WTC11 (cell line): ENCODE measurements at regions not wholly inside any gene's neighbourhood (a gene's known extent, or its start where the extent isn't known, plus 50 kb on each side); places are given as distances from the start of the nearest gene placed in this dataset.

Experiments
- ATF3 ChIP-seq: sonication (generic); formaldehyde crosslinking; conservative IDR thresholded peaks from 2 replicates; pipeline ENCODE4 v1.8.1; 2022; ENCODE audit warnings: mild to moderate bottlenecking, missing genetic modification reagents
- CTCF ChIP-seq: fragments of 200-600 bp; IDR thresholded peaks from 2 replicates; pipeline ENCODE4 v1.8.0; 2022; ENCODE audit warnings: antibody characterized with exemption
- E2F1 ChIP-seq: sonication (generic); formaldehyde crosslinking; IDR thresholded peaks from 2 replicates; pipeline ENCODE4 v1.8.0; 2022; ENCODE audit warnings: mild to moderate bottlenecking, missing genetic modification reagents
- E2F4 ChIP-seq: sonication (generic); formaldehyde crosslinking; IDR thresholded peaks from 2 replicates; pipeline ENCODE4 v1.8.1; 2022; ENCODE audit warnings: low read depth, mild to moderate bottlenecking, moderate library complexity, missing genetic modification reagents, borderline replicate concordance
- E2F5 ChIP-seq: sonication (generic); formaldehyde crosslinking; IDR thresholded peaks from 2 replicates; pipeline ENCODE4 v1.8.1; 2022; ENCODE audit warnings: mild to moderate bottlenecking, moderate library complexity, missing genetic modification reagents
- ESRRA ChIP-seq: sonication (generic); formaldehyde crosslinking; IDR thresholded peaks from 2 replicates; pipeline ENCODE4 v1.8.1; 2022; ENCODE audit warnings: mild to moderate bottlenecking, missing genetic modification reagents, borderline replicate concordance
- FOXK1 ChIP-seq: sonication (generic); formaldehyde crosslinking; IDR thresholded peaks from 2 replicates; pipeline ENCODE4 v1.8.0; 2022; ENCODE audit warnings: mild to moderate bottlenecking, moderate library complexity, missing genetic modification reagents
- JUN ChIP-seq: sonication (generic); formaldehyde crosslinking; IDR thresholded peaks from 2 replicates; pipeline ENCODE4 v1.8.0; 2023; ENCODE audit warnings: mild to moderate bottlenecking, missing genetic modification reagents
- MYBL2 ChIP-seq: sonication (generic); formaldehyde crosslinking; IDR thresholded peaks from 2 replicates; pipeline ENCODE4 v1.8.1; 2023; ENCODE audit warnings: mild to moderate bottlenecking, moderate library complexity, missing genetic modification reagents
- TCF7 ChIP-seq: sonication (generic); formaldehyde crosslinking; IDR thresholded peaks from 2 replicates; pipeline ENCODE4 v1.8.0; 2022; ENCODE audit warnings: mild to moderate bottlenecking, low read depth, missing genetic modification reagents, moderate library complexity
- USF1 ChIP-seq: sonication (generic); formaldehyde crosslinking; IDR thresholded peaks from 2 replicates; pipeline ENCODE4 v1.8.0; 2022; ENCODE audit warnings: mild to moderate bottlenecking, missing genetic modification reagents

- no peak for TF ChIP-seq E2F4 (CRISPR knock-in tag)
- TF ChIP-seq TCF7 = no peak
- no peak for TF ChIP-seq ESRRA (CRISPR knock-in tag)
- no peak for TF ChIP-seq CTCF
- TF ChIP-seq FOXK1 (CRISPR knock-in tag) = no peak
- TF ChIP-seq JUN (CRISPR knock-in tag) = no peak
- no peak for TF ChIP-seq MYBL2 (CRISPR knock-in tag)
- no peak for TF ChIP-seq E2F1 (CRISPR knock-in tag)
- TF ChIP-seq ATF3 = no peak
- TF ChIP-seq E2F5 = no peak
- no peak for TF ChIP-seq USF1 (CRISPR knock-in tag)
Observed at GRCh38 chr17:56661906-56662305, 68.4 kb downstream of the NOG start.
